Right atrium auricular region (tissue), 2 donors: ENCODE measurements at regions not wholly inside any gene's neighbourhood (a gene's known extent, or its start where the extent isn't known, plus 50 kb on each side); places are given as distances from the start of the nearest gene placed in this dataset.

Experiments
- DNase-seq: peaks from one replicate; pipeline ENCODE4 v3.0.0-alpha.2; 2019; ENCODE audit warnings: low spot score
- H3K27ac ChIP-seq, 2 donors: fragments of 200-600 bp; sonication (generic); 1 replicate in 1 of 2; 2 replicates in 1 of 2; pipeline ENCODE4 v1.5.1; 2016 to 2019
- H3K27me3 ChIP-seq, 2 donors: fragments of 200-600 bp; sonication (generic); one replicate each; pipeline versions ENCODE4 v1.5.1 to v1.6.0; 2017 to 2019
- H3K36me3 ChIP-seq: fragments of 200-600 bp; sonication (generic); one replicate; pipeline ENCODE4 v1.5.1; 2016
- H3K4me1 ChIP-seq, 2 donors: fragments of 200-600 bp; sonication (generic); one replicate each; pipeline versions ENCODE4 v1.5.1 to v1.6.0; 2017 to 2019
- H3K4me3 ChIP-seq, 2 donors: fragments of 200-600 bp; sonication (generic); 1 replicate in 1 of 2; 2 replicates in 1 of 2; pipeline ENCODE4 v1.5.1; 2017 to 2019; ENCODE audit warnings: mild to moderate bottlenecking in 1 of 2, moderate library complexity in 1 of 2
- H3K9me3 ChIP-seq, 2 donors: fragments of 200-600 bp; sonication (generic); one replicate each; pipeline ENCODE4 v1.5.1; 2019
- CTCF ChIP-seq, 2 donors: fragments of 200-600 bp; sonication (generic); IDR thresholded peaks; one replicate each; pipeline ENCODE4 v1.5.1; 2019; ENCODE audit warnings: antibody characterized with exemption in 2 of 2

- Histone ChIP-seq H3K27me3 (no peaks in the 10 kb centered on the region), H3K4me1 (no peaks in the 10 kb centered on the region), H3K27ac (no peak overlapping the region), H3K36me3 (no peaks in the 10 kb centered on the region), H3K9me3 (peaks cover 0 to 4% of the 10 kb centered on the region in 2 donors), H3K4me3 (no peak overlapping the region)
- DNase-seq = no peak
- TF ChIP-seq CTCF (IDR thresholded peaks at IDR 0.05) = no peak
Observed at GRCh38 chr14:29062466-29062865, 295.9 kb downstream of the FOXG1 start.

- TF ChIP-seq CTCF (IDR thresholded peaks at IDR 0.05) = no peak
- Histone ChIP-seq H3K9me3 (peaks cover 0 to 4% of the 10 kb centered on the region in 2 donors), H3K27ac (no peak overlapping the region), H3K36me3 (no peaks in the 10 kb centered on the region), H3K4me3 (no peak overlapping the region), H3K27me3 (no peaks in the 10 kb centered on the region), H3K4me1 (no peaks in the 10 kb centered on the region)
- no peak for DNase-seq
Observed at GRCh38 chr14:29062976-29063375, 296.4 kb downstream of the FOXG1 start.

- no peak overlapping the region for H3K4me3 ChIP-seq
- H3K27me3 ChIP-seq = no peaks in the 10 kb centered on the region
- DNase-seq = no peak
- no peak overlapping the region for H3K27ac ChIP-seq
- H3K4me1 ChIP-seq = no peaks in the 10 kb centered on the region
- TF ChIP-seq CTCF (IDR thresholded peaks at IDR 0.05) = no peak
- H3K9me3 ChIP-seq = peaks cover 0 to 4% of the 10 kb centered on the region in 2 donors
- H3K36me3 ChIP-seq = no peaks in the 10 kb centered on the region
Observed at GRCh38 chr14:29064305-29064900, 297.8 kb downstream of the FOXG1 start.

- Histone ChIP-seq H3K4me3 (no peak overlapping the region), H3K27me3 (no peaks in the 10 kb centered on the region), H3K36me3 (no peaks in the 10 kb centered on the region), H3K9me3 (peaks cover 0 to 4% of the 10 kb centered on the region in 2 donors), H3K4me1 (no peaks in the 10 kb centered on the region), H3K27ac (no peak overlapping the region)
- TF ChIP-seq CTCF (IDR thresholded peaks at IDR 0.05) = no peak
- DNase-seq = no peak
Observed at GRCh38 chr14:29069228-29069627, 302.6 kb downstream of the FOXG1 start.

- Histone ChIP-seq H3K36me3 (no peaks in the 10 kb centered on the region), H3K27me3 (no peaks in the 10 kb centered on the region), H3K4me3 (no peak overlapping the region), H3K27ac (no peak overlapping the region), H3K9me3 (no peaks in the 10 kb centered on the region), H3K4me1 (no peaks in the 10 kb centered on the region)
- TF ChIP-seq CTCF (IDR thresholded peaks at IDR 0.05) = no peak
- DNase-seq = no peak
Observed at GRCh38 chr14:29075761-29076160, 309.2 kb downstream of the FOXG1 start.

- Histone ChIP-seq H3K27ac (no peak overlapping the region), H3K4me3 (no peak overlapping the region), H3K27me3 (no peaks in the 10 kb centered on the region), H3K4me1 (no peaks in the 10 kb centered on the region), H3K9me3 (no peaks in the 10 kb centered on the region), H3K36me3 (no peaks in the 10 kb centered on the region)
- TF ChIP-seq CTCF (IDR thresholded peaks at IDR 0.05) = no peak
- DNase-seq = no peak
Observed at GRCh38 chr14:29077916-29078315, 311.3 kb downstream of the FOXG1 start.
